ENCODE measurements at regions not wholly inside any gene's neighbourhood (a gene's known extent, or its start where the extent isn't known, plus 50 kb on each side); places are given as distances from the start of the nearest gene placed in this dataset.

DNA sequence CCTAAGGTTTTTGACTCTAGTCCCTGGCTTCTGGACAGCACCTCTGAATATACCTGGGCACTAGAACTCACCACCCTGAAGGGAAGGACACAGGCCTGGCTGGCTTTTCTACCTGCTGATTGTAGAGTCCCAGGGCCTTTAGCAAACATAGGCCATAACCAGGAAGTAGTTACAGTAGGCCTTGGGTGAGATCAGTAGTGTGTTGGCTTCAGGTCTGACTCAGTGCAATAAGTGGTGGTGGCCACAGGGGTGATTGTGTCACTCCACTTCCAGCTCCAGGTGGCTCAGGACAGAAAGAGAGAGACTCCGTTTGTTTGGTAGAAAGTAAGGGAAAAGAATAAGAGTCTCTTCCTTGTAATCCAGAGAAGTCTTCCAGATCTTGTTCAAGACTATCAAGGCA, 101.7 kb upstream of the LGALSL start:
- H3K4me3 ChIP-seq (ENCODE audit: low read depth, low read length): no peak overlapping the region
- TF ChIP-seq, protein P1, sequence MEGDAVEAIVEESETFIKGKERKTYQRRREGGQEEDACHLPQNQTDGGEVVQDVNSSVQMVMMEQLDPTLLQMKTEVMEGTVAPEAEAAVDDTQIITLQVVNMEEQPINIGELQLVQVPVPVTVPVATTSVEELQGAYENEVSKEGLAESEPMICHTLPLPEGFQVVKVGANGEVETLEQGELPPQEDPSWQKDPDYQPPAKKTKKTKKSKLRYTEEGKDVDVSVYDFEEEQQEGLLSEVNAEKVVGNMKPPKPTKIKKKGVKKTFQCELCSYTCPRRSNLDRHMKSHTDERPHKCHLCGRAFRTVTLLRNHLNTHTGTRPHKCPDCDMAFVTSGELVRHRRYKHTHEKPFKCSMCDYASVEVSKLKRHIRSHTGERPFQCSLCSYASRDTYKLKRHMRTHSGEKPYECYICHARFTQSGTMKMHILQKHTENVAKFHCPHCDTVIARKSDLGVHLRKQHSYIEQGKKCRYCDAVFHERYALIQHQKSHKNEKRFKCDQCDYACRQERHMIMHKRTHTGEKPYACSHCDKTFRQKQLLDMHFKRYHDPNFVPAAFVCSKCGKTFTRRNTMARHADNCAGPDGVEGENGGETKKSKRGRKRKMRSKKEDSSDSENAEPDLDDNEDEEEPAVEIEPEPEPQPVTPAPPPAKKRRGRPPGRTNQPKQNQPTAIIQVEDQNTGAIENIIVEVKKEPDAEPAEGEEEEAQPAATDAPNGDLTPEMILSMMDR (IDR thresholded peaks at IDR 0.05; ENCODE audit: low read depth, low read length): no peak
- H3K27me3 ChIP-seq (ENCODE audit: control insufficient read depth, insufficient read depth, low read length): peaks cover 17% of the 10 kb centered on the region
- DNase-seq (ENCODE audit: low read depth, low spot score): no peak
- ChIA-PET CTCF (no interaction called here), POLR2A (no interaction called here)
- no peaks in the 10 kb centered on the region for H3K9me3 ChIP-seq (ENCODE audit: control insufficient read depth, insufficient read depth, low read length)
- H3K27ac ChIP-seq (ENCODE audit: low read depth, low read length): no peak overlapping the region

DNA sequence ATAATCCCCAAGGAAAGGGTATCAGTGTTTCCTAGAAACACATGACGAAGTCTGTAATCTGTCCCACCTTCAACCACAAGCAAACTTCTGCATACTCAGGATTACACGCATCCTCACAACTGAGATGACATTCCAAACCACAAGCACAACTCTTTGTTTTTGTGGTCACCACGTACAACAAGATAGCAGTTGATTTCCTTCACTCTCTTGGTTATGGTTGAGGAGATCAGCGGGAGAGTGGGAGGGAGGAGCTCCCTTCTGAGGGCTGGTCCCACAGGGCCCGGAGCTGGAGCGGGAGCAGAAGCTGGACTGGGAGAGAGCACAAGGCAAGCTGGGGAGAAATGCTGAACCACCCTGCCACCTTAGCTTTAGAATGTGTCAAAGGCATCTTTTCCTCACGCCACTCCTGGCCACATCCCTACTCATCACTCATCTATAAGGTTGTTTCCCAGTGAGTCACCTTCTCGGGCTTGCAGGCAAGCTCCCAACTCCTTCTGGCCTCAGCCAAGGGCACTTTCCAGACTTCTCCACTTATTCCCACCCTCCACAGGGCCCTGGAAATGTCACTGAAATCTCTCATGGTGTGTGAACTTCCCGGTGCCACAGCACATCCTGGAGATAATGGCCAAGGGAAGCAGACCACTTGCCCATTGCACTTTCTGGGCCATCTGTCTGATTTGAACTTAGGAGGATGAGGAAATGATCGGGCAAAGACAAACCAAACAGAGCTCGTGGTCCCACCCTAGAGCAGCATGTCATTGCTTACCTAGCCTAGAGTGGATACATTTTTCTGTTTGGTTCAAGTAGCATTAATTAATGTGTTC, 98.9 kb upstream of the LGALSL start:
- CTCF ChIA-PET: interaction anchor here (1.5 kb wide), 2 partner anchors 24 to 133 kb away, joined by 3 to 6 read pairs; no protein-coding TSS in a partner anchor

GRCh38 chr2:64356906-64357305, 97.1 kb upstream of the LGALSL start:
- CTCF ChIA-PET: interaction anchor here (0.7 kb wide), 1 partner anchor 26 kb away, joined by 3 read pairs; no protein-coding TSS in a partner anchor

More for the DNA sequence above, 98.9 kb upstream of the LGALSL start:
- Histone ChIP-seq H3K27ac (ENCODE audit: low read depth, low read length) (no peak overlapping the region), H3K4me3 (ENCODE audit: low read depth, low read length) (no peak overlapping the region), H3K27me3 (ENCODE audit: control insufficient read depth, insufficient read depth, low read length) (peaks cover 21% of the 10 kb centered on the region), H3K9me3 (ENCODE audit: control insufficient read depth, insufficient read depth, low read length) (no peaks in the 10 kb centered on the region)
- no peak for DNase-seq (ENCODE audit: low read depth, low spot score)
- POLR2A ChIA-PET: no interaction called here
- TF ChIP-seq, protein P1 (IDR thresholded peaks at IDR 0.05; ENCODE audit: low read depth, low read length): no peak

DNA sequence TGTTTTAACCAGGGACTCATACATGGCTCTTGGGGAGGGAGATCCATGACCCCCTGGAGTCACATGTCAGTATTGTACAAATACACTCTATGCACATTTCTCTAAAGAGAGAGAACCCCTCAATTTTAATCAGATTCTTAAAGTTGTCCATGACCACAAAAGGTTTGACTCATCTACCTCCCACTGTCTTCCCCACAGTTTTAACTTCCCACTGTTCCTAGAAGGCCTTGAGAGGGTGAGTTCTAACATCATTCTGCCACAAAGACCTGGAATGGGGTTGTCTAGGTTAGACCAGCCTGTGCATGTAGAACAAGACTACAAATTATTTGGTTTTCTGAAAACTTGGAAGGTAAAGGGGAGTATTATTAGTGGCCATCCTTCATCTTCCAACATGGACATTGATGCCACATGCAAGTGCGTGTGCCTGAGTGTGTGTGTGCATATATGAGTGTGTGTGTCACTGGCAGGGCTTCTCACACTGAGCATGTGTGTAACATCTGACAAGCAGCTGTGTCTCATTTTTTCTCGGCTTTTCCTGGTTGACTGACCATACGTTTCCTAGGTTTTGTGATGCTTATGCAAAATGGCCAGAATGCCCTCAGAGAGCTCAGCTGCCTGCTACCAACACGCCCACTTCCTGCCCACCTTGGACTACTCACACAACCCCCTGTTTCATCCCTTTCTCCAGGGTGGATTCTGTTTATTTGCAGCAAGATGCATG, 94.6 kb upstream of the LGALSL start:
- POLR2A ChIA-PET: no interaction called here
- H3K27ac ChIP-seq (ENCODE audit: low read depth, low read length): no peak overlapping the region
- CTCF ChIA-PET: no interaction called here
- no peaks in the 10 kb centered on the region for H3K9me3 ChIP-seq (ENCODE audit: control insufficient read depth, insufficient read depth, low read length)
- TF ChIP-seq, protein P1 (IDR thresholded peaks at IDR 0.05; ENCODE audit: low read depth, low read length): no peak
- DNase-seq (ENCODE audit: low read depth, low spot score): no peak
- H3K27me3 ChIP-seq (ENCODE audit: control insufficient read depth, insufficient read depth, low read length): peaks cover 24% of the 10 kb centered on the region
- H3K4me3 ChIP-seq (ENCODE audit: low read depth, low read length): no peak overlapping the region

More at GRCh38 chr2:64356906-64357305, 97.1 kb upstream of the LGALSL start:
- no peak for DNase-seq (ENCODE audit: low read depth, low spot score)
- POLR2A ChIA-PET: no interaction called here
- Histone ChIP-seq H3K4me3 (ENCODE audit: low read depth, low read length) (no peak overlapping the region), H3K9me3 (ENCODE audit: control insufficient read depth, insufficient read depth, low read length) (no peaks in the 10 kb centered on the region), H3K27ac (ENCODE audit: low read depth, low read length) (no peak overlapping the region), H3K27me3 (ENCODE audit: control insufficient read depth, insufficient read depth, low read length) (peaks cover 24% of the 10 kb centered on the region)
- TF ChIP-seq, protein P1 (IDR thresholded peaks at IDR 0.05; ENCODE audit: low read depth, low read length): no peak

All from AG04450 (cell line).